ENCODE measurements at regions not wholly inside any gene's neighbourhood (a gene's known extent, or its start where the extent isn't known, plus 50 kb on each side); places are given as distances from the start of the nearest gene placed in this dataset.

- ChIA-PET POLR2A (no interaction called here), CTCF (interaction anchor here (0.8 to 1.2 kb wide), 2 partner anchors 8 to 28 kb away, joined by 3 read pairs; no protein-coding TSS in a partner anchor)
- no peak for DNase-seq (ENCODE audit: extremely low spot score)
- TF ChIP-seq CTCF (IDR thresholded peaks at IDR 0.05; ENCODE audit: control extremely low read depth, extremely low read depth, low read depth, missing control alignments), result no peak
Observed at GRCh38 chr2:116319001-116319400, 1495.5 kb upstream of the DDX18 start.

GRCh38 chr2:116319935-116320334 is 1494.6 kb upstream of the DDX18 start:
- DNase-seq (ENCODE audit: extremely low spot score), result no peak
- ChIA-PET CTCF (no interaction called here), POLR2A (no interaction called here)
- no peak for TF ChIP-seq CTCF (IDR thresholded peaks at IDR 0.05; ENCODE audit: control extremely low read depth, extremely low read depth, low read depth, missing control alignments)

GRCh38 chr2:116329280-116329679 is 1485.2 kb upstream of the DDX18 start:
- ChIA-PET CTCF (no interaction called here), POLR2A (no interaction called here)
- no peak for TF ChIP-seq CTCF (IDR thresholded peaks at IDR 0.05; ENCODE audit: control extremely low read depth, extremely low read depth, low read depth, missing control alignments)
- DNase-seq (ENCODE audit: extremely low spot score), result no peak

- no peak for TF ChIP-seq CTCF (IDR thresholded peaks at IDR 0.05; ENCODE audit: control extremely low read depth, extremely low read depth, low read depth, missing control alignments)
- ChIA-PET POLR2A (no interaction called here), CTCF (no interaction called here)
- no peak for DNase-seq (ENCODE audit: extremely low spot score)
Observed at GRCh38 chr2:116340690-116341089, 1473.8 kb upstream of the DDX18 start.

- no peak for TF ChIP-seq CTCF (IDR thresholded peaks at IDR 0.05; ENCODE audit: control extremely low read depth, extremely low read depth, low read depth, missing control alignments)
- POLR2A ChIA-PET, result no interaction called here
- CTCF ChIA-PET, result interaction anchor here (0.8 kb wide), 1 partner anchor 11 kb away, joined by 3 read pairs; no protein-coding TSS in a partner anchor
- no peak for DNase-seq (ENCODE audit: extremely low spot score)
Observed at GRCh38 chr2:116366212-116366611, 1448.3 kb upstream of the DDX18 start.

GRCh38 chr2:116378786-116379185 is 1435.7 kb upstream of the DDX18 start:
- ChIA-PET POLR2A (no interaction called here), CTCF (interaction anchor here (0.7 to 1.5 kb wide), 2 partner anchors 26 to 1478 kb away, joined by 3 read pairs; no protein-coding TSS in a partner anchor)
- DNase-seq (ENCODE audit: extremely low spot score), result no peak
- TF ChIP-seq CTCF (IDR thresholded peaks at IDR 0.05; ENCODE audit: control extremely low read depth, extremely low read depth, low read depth, missing control alignments), result no peak

- no peak for TF ChIP-seq CTCF (IDR thresholded peaks at IDR 0.05; ENCODE audit: control extremely low read depth, extremely low read depth, low read depth, missing control alignments)
- POLR2A ChIA-PET, result no interaction called here
- CTCF ChIA-PET, result no interaction called here
- DNase-seq (ENCODE audit: extremely low spot score), result no peak
Observed at GRCh38 chr2:116411211-116411610, 1403.3 kb upstream of the DDX18 start.
